Erythroblast (primary cell): ENCODE measurements at regions not wholly inside any gene's neighbourhood (a gene's known extent, or its start where the extent isn't known, plus 50 kb on each side); places are given as distances from the start of the nearest gene placed in this dataset.

ENCODE experiments used
- GATA1 ChIP-seq: IDR thresholded peaks from 2 replicates; pipeline ENCODE4 v1.6.1; 2011; ENCODE audit warnings: low read depth, mild to moderate bottlenecking, control low read depth, low read length, moderate library complexity
- POLR2A ChIP-seq: IDR thresholded peaks from 2 replicates; pipeline ENCODE4 v1.6.1; 2011; ENCODE audit warnings: mild to moderate bottlenecking, low read length

- TF ChIP-seq POLR2A (no peak), GATA1 (no peak)
Observed at GRCh38 chr15:70327856-70328678, 230.3 kb upstream of the TLE3 start.
